Astrocyte (in vitro differentiated cells and primary cell): ENCODE measurements at regions not wholly inside any gene's neighbourhood (a gene's known extent, or its start where the extent isn't known, plus 50 kb on each side); places are given as distances from the start of the nearest gene placed in this dataset.

Source experiments
- CTCF ChIP-seq: IDR thresholded peaks from 2 replicates; pipeline ENCODE4 v1.5.1; 2011; ENCODE audit warnings: low read depth, mild to moderate bottlenecking, inconsistent platforms, low read length, moderate library complexity; ENCODE audit not compliant: insufficient read depth
- EZH2 ChIP-seq: IDR thresholded peaks from 2 replicates; pipeline ENCODE4 v1.6.1; 2012; ENCODE audit warnings: mild to moderate bottlenecking, low read length, inconsistent platforms; ENCODE audit not compliant: insufficient read depth

DNA sequence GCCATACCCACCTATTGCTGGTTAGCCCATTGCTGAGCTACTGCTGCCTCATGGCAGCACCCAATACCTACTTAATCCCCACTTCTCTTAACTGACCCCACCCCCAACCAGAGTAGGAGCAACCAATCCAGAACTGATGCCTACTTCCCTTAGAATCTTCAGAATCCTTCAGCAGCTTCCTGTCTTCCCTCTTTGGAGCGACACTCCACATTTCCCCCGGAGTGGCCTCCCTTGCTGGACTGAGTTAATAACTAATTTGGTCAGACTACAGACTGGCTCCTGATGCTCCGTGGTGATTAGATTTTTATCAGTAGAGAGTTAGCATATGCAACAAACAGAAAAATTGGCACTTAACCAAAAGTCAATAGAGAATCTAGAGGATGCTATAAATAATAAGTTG lies 51.2 kb upstream of the UBR2 start:
- TF ChIP-seq CTCF = no peak
- TF ChIP-seq EZH2 = no peak
